ENCODE measurements at regions not wholly inside any gene's neighbourhood (a gene's known extent, or its start where the extent isn't known, plus 50 kb on each side); places are given as distances from the start of the nearest gene placed in this dataset.

GRCh38 chr10:131656009-131656408 is 244.8 kb upstream of the PPP2R2D start:
- TF ChIP-seq CTCF (IDR thresholded peaks at IDR 0.05; ENCODE audit: low read length) (no peak), EZH2 (optimal IDR thresholded peaks at IDR 0.05; ENCODE audit: low read depth, low read length) (no peak)

Data from MM.1S (cell line).